Gastroesophageal sphincter (tissue), 3 donors: ENCODE measurements at regions not wholly inside any gene's neighbourhood (a gene's known extent, or its start where the extent isn't known, plus 50 kb on each side); places are given as distances from the start of the nearest gene placed in this dataset.

Experiments
- EP300 ChIP-seq: sonication (generic); formaldehyde crosslinking; IDR thresholded peaks from one replicate; pipeline ENCODE4 v1.6.1; 2017; ENCODE audit warnings: antibody characterized with exemption, mild to moderate bottlenecking
- POLR2A ChIP-seq, 2 donors: fragments of 450-650 bp; IDR thresholded peaks; one replicate each; pipeline ENCODE4 v1.6.1; 2017; ENCODE audit warnings: antibody characterized with exemption in 2 of 2, mild to moderate bottlenecking in 2 of 2, moderate library complexity in 1 of 2
- POLR2AphosphoS5 ChIP-seq: sonication (generic); formaldehyde crosslinking; IDR thresholded peaks from one replicate; pipeline ENCODE4 v1.6.1; 2017; ENCODE audit warnings: antibody characterized with exemption
- TF ChIP-seq, protein P1 (sequence below), 4 experiments: fragments of 200-600 bp in 2 of 4; fragments of 450-650 bp in 2 of 4; sonication (generic) in 1 of 4; IDR thresholded peaks; one replicate each; pipeline ENCODE4 v1.5.1; 2017 to 2019; ENCODE audit warnings: antibody characterized with exemption in 4 of 4, mild to moderate bottlenecking in 2 of 4, moderate library complexity in 2 of 4

GRCh38 chrX:36868592-36868991 is 139.6 kb upstream of the FAM47C start:
- TF ChIP-seq, protein P1, sequence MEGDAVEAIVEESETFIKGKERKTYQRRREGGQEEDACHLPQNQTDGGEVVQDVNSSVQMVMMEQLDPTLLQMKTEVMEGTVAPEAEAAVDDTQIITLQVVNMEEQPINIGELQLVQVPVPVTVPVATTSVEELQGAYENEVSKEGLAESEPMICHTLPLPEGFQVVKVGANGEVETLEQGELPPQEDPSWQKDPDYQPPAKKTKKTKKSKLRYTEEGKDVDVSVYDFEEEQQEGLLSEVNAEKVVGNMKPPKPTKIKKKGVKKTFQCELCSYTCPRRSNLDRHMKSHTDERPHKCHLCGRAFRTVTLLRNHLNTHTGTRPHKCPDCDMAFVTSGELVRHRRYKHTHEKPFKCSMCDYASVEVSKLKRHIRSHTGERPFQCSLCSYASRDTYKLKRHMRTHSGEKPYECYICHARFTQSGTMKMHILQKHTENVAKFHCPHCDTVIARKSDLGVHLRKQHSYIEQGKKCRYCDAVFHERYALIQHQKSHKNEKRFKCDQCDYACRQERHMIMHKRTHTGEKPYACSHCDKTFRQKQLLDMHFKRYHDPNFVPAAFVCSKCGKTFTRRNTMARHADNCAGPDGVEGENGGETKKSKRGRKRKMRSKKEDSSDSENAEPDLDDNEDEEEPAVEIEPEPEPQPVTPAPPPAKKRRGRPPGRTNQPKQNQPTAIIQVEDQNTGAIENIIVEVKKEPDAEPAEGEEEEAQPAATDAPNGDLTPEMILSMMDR (IDR thresholded peaks at IDR 0.05) = no peak
- TF ChIP-seq POLR2AphosphoS5 (no peak), EP300 (no peak), POLR2A (IDR thresholded peaks at IDR 0.05) (no peak)
